ENCODE measurements at regions not wholly inside any gene's neighbourhood (a gene's known extent, or its start where the extent isn't known, plus 50 kb on each side); places are given as distances from the start of the nearest gene placed in this dataset.
"Not testable (repeated sequence)": the region's sequence is repeated elsewhere in the genome, so short reads cannot be mapped to it uniquely, and the experiment has no call there.

GRCh38 chr20:50449738-50450492 is 60.3 kb upstream of the PTPN1 start:
- no peak overlapping the region for H3K18ac ChIP-seq (ENCODE audit: low read length)
- peak overlapping the region; percentile 11 for H2AK5ac ChIP-seq (ENCODE audit: low read length)
- no peak overlapping the region for H3K4me2 ChIP-seq (ENCODE audit: low read length)
- H2AFZ ChIP-seq (ENCODE audit: insufficient read depth, low read length, poor library complexity): no peak overlapping the region
- H2BK5ac ChIP-seq (ENCODE audit: low read depth, low read length, poor library complexity): peak overlapping the region; percentile 10
- H3K4me3 ChIP-seq (ENCODE audit: low read depth, low read length): no peak overlapping the region
- peak overlapping the region; percentile 69 for H3K14ac ChIP-seq (ENCODE audit: low read length)
- peak overlapping the region; percentile 26 for H2BK120ac ChIP-seq (ENCODE audit: insufficient read depth, low read length, poor library complexity)
- no peak overlapping the region for H3K23ac ChIP-seq (ENCODE audit: low read length)
- peaks cover 13 to 18% of the 10 kb centered on the region in 2 experiments for H3K4me1 ChIP-seq (ENCODE audit: control insufficient read depth in 1 of 2, insufficient read depth in 2 of 2, low read length in 2 of 2)
- H3K27ac ChIP-seq (ENCODE audit: low read depth, low read length): no peak overlapping the region
- peak overlapping the region; percentile 87 for H2BK12ac ChIP-seq (ENCODE audit: low read length)
- H4K8ac ChIP-seq (ENCODE audit: low read depth, low read length): no peak overlapping the region
- H4K12ac ChIP-seq (ENCODE audit: low read depth, low read length): no peak overlapping the region
- H3K27me3 ChIP-seq (ENCODE audit: insufficient read depth, low read length): no peaks in the 10 kb centered on the region
- WGBS (ENCODE audit: extremely low coverage, insufficient coverage, insufficient read length): no CpG with 5 or more reads among the region's 9 CpGs
- H4K91ac ChIP-seq (ENCODE audit: low read depth, low read length): peak overlapping the region; percentile 50
- H3K9ac ChIP-seq (ENCODE audit: low read length): no peak overlapping the region
- H3K9me3 ChIP-seq (ENCODE audit: insufficient read depth, low read depth, low read length): peaks cover 2% of the 10 kb centered on the region
- no peak for DNase-seq
- H3K79me1 ChIP-seq (ENCODE audit: low read length): peaks cover 15% of the 10 kb centered on the region
- H3K4ac ChIP-seq (ENCODE audit: low read depth, low read length): no peak overlapping the region
- no peaks in the 10 kb centered on the region for H3K36me3 ChIP-seq (ENCODE audit: control insufficient read depth in 1 of 2, insufficient read depth in 2 of 2, low read length in 2 of 2)
- no peaks in the 10 kb centered on the region for H3K79me2 ChIP-seq (ENCODE audit: control insufficient read depth, insufficient read depth, low read length, poor library complexity)

- Histone ChIP-seq H2AFZ (ENCODE audit: insufficient read depth, low read length, poor library complexity) (no peak overlapping the region), H3K4me2 (ENCODE audit: low read length) (no peak overlapping the region), H2BK12ac (ENCODE audit: low read length) (no peak overlapping the region), H3K4ac (ENCODE audit: low read depth, low read length) (no peak overlapping the region), H3K4me1 (ENCODE audit: control insufficient read depth in 1 of 2, insufficient read depth in 2 of 2, low read length in 2 of 2) (peaks cover 13 to 18% of the 10 kb centered on the region in 2 experiments), H3K79me2 (ENCODE audit: control insufficient read depth, insufficient read depth, low read length, poor library complexity) (no peaks in the 10 kb centered on the region), H3K79me1 (ENCODE audit: low read length) (peaks cover 15% of the 10 kb centered on the region), H3K36me3 (ENCODE audit: control insufficient read depth in 1 of 2, insufficient read depth in 2 of 2, low read length in 2 of 2) (no peaks in the 10 kb centered on the region), H4K8ac (ENCODE audit: low read depth, low read length) (no peak overlapping the region), H3K23ac (ENCODE audit: low read length) (no peak overlapping the region), H2AK5ac (ENCODE audit: low read length) (no peak overlapping the region), H3K27me3 (ENCODE audit: insufficient read depth, low read length) (no peaks in the 10 kb centered on the region), H3K27ac (ENCODE audit: low read depth, low read length) (no peak overlapping the region), H3K14ac (ENCODE audit: low read length) (no peak overlapping the region), H3K4me3 (ENCODE audit: low read depth, low read length) (no peak overlapping the region), H3K9ac (ENCODE audit: low read length) (no peak overlapping the region), H2BK120ac (ENCODE audit: insufficient read depth, low read length, poor library complexity) (peak overlapping the region; percentile 54), H3K18ac (ENCODE audit: low read length) (no peak overlapping the region), H2BK5ac (ENCODE audit: low read depth, low read length, poor library complexity) (no peak overlapping the region), H3K9me3 (ENCODE audit: insufficient read depth, low read depth, low read length) (peaks cover 2% of the 10 kb centered on the region), H4K91ac (ENCODE audit: low read depth, low read length) (no peak overlapping the region), H4K12ac (ENCODE audit: low read depth, low read length) (no peak overlapping the region)
- no peak for DNase-seq
- no CpG with 5 or more reads among the region's 1 CpG for WGBS (ENCODE audit: extremely low coverage, insufficient coverage, insufficient read length)
Measured at GRCh38 chr20:50450493-50450826, 59.7 kb upstream of the PTPN1 start.

DNA sequence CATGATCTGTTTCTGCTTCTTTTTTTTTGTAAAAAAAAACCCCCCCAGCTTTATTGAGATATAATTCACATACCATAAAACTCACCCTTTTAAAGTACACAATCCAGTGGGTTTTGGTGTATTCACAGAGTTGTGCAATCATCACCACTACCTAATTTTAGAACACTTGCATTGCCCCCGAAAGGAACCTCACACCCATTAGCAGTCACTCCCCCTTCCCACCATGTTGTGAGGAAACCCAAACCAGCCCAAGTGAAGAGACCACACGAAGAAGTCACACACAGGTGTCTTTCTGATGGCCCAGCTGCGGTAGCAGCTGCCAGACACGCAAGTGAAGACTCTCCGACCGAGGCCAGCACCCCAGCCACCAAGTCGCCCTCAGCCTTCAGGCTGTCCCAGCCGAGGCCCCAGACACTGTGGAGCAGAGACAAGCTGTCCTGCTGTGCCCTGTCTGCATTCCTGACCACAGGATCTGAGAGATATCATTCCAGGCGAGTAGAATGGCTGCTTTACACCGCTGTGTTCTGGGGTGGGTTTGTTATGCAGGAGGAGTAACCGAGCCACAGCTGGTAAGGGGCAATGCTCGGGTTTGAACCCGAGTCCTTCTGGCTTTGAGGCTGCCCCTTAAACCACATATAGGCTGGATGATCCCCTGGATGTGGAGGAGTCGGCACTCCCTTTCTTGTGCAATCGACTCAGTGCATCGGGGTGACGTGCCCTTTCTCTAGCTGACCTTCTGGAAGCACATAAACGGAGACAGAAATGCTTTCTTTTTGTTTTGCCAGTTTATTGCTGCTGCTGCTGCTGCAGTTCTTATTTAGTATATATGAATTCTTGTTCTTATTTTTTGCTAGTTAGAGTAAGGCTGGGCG is 59.1 kb upstream of the PTPN1 start:
- H3K79me1 ChIP-seq (ENCODE audit: low read length): peaks cover 15% of the 10 kb centered on the region
- H4K8ac ChIP-seq (ENCODE audit: low read depth, low read length): no peak overlapping the region
- peaks cover 2% of the 10 kb centered on the region for H3K9me3 ChIP-seq (ENCODE audit: insufficient read depth, low read depth, low read length)
- no peaks in the 10 kb centered on the region for H3K79me2 ChIP-seq (ENCODE audit: control insufficient read depth, insufficient read depth, low read length, poor library complexity)
- peak overlapping the region; percentile 41 for H3K14ac ChIP-seq (ENCODE audit: low read length)
- peak overlapping the region; percentile 58 for H2BK5ac ChIP-seq (ENCODE audit: low read depth, low read length, poor library complexity)
- peak overlapping the region; percentile 54 for H3K4me2 ChIP-seq (ENCODE audit: low read length)
- peak overlapping the region; percentile 54 for H2BK120ac ChIP-seq (ENCODE audit: insufficient read depth, low read length, poor library complexity)
- H2AK5ac ChIP-seq (ENCODE audit: low read length): no peak overlapping the region
- peak; percentile 86 to 89 for DNase-seq
- H3K18ac ChIP-seq (ENCODE audit: low read length): no peak overlapping the region
- no peaks in the 10 kb centered on the region for H3K36me3 ChIP-seq (ENCODE audit: control insufficient read depth in 1 of 2, insufficient read depth in 2 of 2, low read length in 2 of 2)
- H3K9ac ChIP-seq (ENCODE audit: low read length): no peak overlapping the region
- peak overlapping the region; percentile 25 for H2BK12ac ChIP-seq (ENCODE audit: low read length)
- peak overlapping the region; percentile 44 for H3K27ac ChIP-seq (ENCODE audit: low read depth, low read length)
- no peak overlapping the region for H4K12ac ChIP-seq (ENCODE audit: low read depth, low read length)
- H3K4me3 ChIP-seq (ENCODE audit: low read depth, low read length): no peak overlapping the region
- peak overlapping the region; percentile 50 for H4K91ac ChIP-seq (ENCODE audit: low read depth, low read length)
- H3K27me3 ChIP-seq (ENCODE audit: insufficient read depth, low read length): no peaks in the 10 kb centered on the region
- H2AFZ ChIP-seq (ENCODE audit: insufficient read depth, low read length, poor library complexity): peak overlapping the region; percentile 10
- WGBS (ENCODE audit: extremely low coverage, insufficient coverage, insufficient read length): no CpG with 5 or more reads among the region's 19 CpGs
- H3K23ac ChIP-seq (ENCODE audit: low read length): no peak overlapping the region
- H3K4me1 ChIP-seq (ENCODE audit: control insufficient read depth in 1 of 2, insufficient read depth in 2 of 2, low read length in 2 of 2): peaks cover 13 to 18% of the 10 kb centered on the region in 2 experiments
- no peak overlapping the region for H3K4ac ChIP-seq (ENCODE audit: low read depth, low read length)

DNA sequence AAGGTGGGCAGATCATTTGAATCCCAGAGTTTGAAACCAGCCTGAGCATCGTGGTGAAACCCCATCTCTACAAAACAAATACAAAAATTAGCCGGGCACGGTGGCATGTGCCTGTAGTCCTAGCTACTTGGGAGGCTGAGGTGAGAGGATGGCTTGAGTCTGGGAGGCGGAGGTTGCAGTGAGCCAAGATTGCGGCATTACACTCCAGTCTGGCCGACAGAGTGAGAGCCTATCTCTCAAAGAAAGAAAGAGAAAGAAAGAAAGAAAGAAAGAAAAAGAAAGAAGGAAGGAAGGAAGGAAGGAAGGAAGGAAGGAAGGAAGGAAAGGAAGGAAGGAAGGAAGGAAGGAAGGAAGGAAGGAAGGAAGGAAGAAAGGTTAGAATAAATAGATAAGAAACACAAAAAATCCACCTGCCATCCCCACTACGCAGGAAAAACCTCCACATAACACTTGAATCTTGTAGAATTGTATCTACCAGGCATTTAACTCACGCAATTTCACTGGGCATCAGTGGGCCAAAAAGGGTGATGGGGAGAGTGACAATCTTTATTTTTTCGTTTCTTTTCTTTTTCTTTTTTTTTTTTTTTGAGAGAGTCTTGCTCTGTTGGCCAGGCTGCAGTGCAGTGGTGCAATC is 58.3 kb upstream of the PTPN1 start:
- not testable (repeated sequence) for H4K12ac ChIP-seq (ENCODE audit: low read depth, low read length); H2BK5ac ChIP-seq (ENCODE audit: low read depth, low read length, poor library complexity); H2BK120ac ChIP-seq (ENCODE audit: insufficient read depth, low read length, poor library complexity); H3K4me3 ChIP-seq (ENCODE audit: low read depth, low read length); H3K27me3 ChIP-seq (ENCODE audit: insufficient read depth, low read length); H3K23ac ChIP-seq (ENCODE audit: low read length); H3K9ac ChIP-seq (ENCODE audit: low read length); H4K8ac ChIP-seq (ENCODE audit: low read depth, low read length); H3K9me3 ChIP-seq (ENCODE audit: insufficient read depth, low read depth, low read length); H3K36me3 ChIP-seq (ENCODE audit: control insufficient read depth in 1 of 2, insufficient read depth in 2 of 2, low read length in 2 of 2); H3K14ac ChIP-seq (ENCODE audit: low read length); H2AK5ac ChIP-seq (ENCODE audit: low read length); H3K4ac ChIP-seq (ENCODE audit: low read depth, low read length); DNase-seq; H3K79me2 ChIP-seq (ENCODE audit: control insufficient read depth, insufficient read depth, low read length, poor library complexity); H3K27ac ChIP-seq (ENCODE audit: low read depth, low read length); H3K4me2 ChIP-seq (ENCODE audit: low read length); H2AFZ ChIP-seq (ENCODE audit: insufficient read depth, low read length, poor library complexity); H3K18ac ChIP-seq (ENCODE audit: low read length)
- Histone ChIP-seq H4K91ac (ENCODE audit: low read depth, low read length) (peak overlapping the region; percentile 50), H3K79me1 (ENCODE audit: low read length) (peaks cover 15% of the 10 kb centered on the region), H2BK12ac (ENCODE audit: low read length) (peak overlapping the region; percentile 37), H3K4me1 (ENCODE audit: control insufficient read depth in 1 of 2, insufficient read depth in 2 of 2, low read length in 2 of 2) (peaks cover 13 to 18% of the 10 kb centered on the region in 2 experiments)
- no CpG with 5 or more reads among the region's 9 CpGs for WGBS (ENCODE audit: extremely low coverage, insufficient coverage, insufficient read length)
